ENCODE measurements at regions not wholly inside any gene's neighbourhood (a gene's known extent, or its start where the extent isn't known, plus 50 kb on each side); places are given as distances from the start of the nearest gene placed in this dataset.

- TF ChIP-seq CTCF (IDR thresholded peaks at IDR 0.05), result no peak
- no peak for TF ChIP-seq POLR2A (IDR thresholded peaks at IDR 0.05)
Measured at GRCh38 chr9:79201636-79202035, 370.1 kb upstream of the TLE4 start.

Measured in ovary (tissue), 3 donors.